Dermis microvascular lymphatic vessel endothelial cell (primary cell): ENCODE measurements at regions not wholly inside any gene's neighbourhood (a gene's known extent, or its start where the extent isn't known, plus 50 kb on each side); places are given as distances from the start of the nearest gene placed in this dataset.
"Not testable (repeated sequence)": the region's sequence is repeated elsewhere in the genome, so short reads cannot be mapped to it uniquely, and the experiment has no call there.

Experiments
- DNase-seq, 2 donors: peaks; one replicate each; pipeline versions ENCODE4 v3.0.0 to v3.0.0-alpha.2; 2010; ENCODE audit warnings: low read depth in 2 of 2

DNA sequence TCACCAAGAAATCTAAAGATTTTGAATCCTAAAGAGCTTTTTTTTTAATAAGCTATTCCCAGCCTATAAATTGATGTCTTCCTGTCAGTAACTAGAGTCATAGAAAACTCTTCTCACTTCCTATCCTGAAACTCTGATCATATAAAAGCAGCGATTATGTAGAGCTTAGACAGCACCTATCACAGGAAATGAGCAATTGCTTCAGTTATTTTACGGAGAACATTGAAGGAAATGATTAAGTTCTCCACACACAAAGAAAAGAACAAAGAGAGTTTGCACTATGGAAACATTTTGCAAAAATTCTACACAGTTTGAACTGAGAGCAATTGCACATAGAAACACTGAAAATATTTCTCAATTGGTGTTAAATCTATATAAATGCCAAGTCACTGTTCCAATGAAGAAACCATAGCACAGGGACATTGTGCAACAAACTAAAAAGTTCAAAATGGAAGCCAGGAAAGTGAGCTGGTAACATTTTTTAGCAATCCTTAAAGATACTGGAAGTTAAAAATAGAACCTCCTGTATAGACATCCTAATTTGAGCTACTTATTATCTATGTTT lies 291.5 kb upstream of the ARHGEF26 start:
- DNase-seq = peak; percentile 72 to 85

DNA sequence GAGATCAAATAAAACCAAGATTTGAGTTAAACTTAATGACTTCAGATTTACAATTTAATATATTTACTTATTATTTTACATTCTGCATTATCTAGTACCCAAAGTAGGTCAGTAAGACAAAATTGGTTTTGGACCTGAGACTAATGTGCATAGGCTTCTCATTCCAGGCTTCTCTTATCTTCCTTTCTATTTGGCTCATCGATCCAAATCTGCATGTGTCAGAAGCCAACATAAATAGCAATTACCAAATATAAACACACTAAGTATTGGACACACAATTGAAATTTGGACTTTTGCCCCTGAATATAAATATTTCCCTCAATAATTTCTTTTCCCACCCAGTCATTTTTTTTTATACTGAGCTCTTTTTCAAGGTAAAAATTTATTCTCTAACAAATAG lies 290.6 kb upstream of the ARHGEF26 start:
- DNase-seq = no peak

DNA sequence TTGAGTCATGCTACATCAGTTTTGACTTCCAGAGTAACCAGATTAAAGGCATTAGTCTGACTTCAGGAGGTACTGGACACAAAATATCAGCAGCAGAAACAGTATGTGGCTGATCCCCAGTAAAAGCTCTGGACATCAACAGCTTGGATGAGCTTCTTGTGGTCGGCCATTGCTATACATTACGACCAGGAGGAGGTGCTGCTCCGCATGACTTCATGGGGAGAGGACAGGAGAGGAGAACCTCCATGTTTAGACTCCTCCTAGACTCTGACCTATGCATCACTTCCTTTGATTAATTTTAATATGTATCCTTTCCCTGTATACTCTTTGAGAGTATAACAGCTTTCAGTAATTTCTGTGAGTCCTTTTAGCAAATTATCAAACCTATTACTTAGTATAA lies 285.6 kb upstream of the ARHGEF26 start:
- no peak for DNase-seq

DNA sequence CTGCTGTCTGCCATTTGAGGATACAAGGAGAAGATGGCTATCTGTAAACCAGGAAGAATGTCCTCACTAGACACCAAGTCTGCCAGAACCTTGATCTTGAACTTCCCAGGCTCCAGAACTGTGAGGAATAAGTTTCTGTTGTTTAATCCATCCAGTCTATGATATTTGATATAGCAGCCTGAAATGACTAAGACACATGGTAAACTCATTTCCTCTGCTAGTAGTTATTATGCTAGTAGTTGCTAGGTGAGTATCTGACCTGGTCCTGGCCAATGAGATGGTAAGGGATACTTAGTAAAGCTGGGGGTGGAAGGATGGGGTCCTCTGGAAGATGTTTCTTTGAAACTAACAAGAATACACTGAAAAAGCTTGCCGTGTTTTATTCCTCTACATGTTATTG lies 280.7 kb upstream of the ARHGEF26 start:
- DNase-seq = no peak

DNA sequence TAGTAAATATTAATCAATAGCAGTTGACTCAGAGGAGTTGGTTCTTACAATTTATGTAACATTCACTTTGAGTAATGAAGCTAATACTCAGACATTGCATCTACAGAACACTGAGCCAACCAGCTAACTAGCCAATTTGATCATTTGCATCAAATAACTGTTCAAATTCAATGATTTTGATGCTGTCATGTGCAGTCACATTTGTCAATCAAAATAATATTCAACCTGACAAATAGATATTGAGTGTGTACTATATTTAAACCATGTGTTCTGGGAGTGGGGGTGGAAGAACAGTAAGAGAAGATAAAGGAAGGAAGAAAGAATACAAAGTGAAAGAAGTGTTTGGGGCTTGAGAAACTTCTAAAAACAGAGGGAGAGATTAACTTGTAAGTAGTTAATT lies 277.2 kb upstream of the ARHGEF26 start:
- DNase-seq = no peak

DNA sequence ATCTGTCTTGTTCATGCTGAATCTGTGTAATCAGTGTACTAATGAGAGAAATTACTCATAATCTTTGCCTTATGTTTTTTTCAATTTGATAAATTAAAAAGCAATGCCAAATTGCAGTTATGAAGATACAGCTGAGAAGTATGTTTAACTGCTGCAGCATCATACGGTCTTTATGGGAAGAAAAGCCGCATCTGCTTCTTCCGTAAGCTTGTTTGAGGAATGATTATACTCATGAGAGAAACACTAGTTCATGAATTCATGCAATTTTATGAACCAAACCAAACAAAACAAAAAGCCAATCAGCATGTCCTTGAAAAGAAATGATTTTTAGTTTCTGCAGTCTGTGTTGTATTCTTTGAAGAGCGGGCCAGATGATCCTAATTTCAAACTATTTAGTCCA lies 275.9 kb upstream of the ARHGEF26 start:
- no peak for DNase-seq

DNA sequence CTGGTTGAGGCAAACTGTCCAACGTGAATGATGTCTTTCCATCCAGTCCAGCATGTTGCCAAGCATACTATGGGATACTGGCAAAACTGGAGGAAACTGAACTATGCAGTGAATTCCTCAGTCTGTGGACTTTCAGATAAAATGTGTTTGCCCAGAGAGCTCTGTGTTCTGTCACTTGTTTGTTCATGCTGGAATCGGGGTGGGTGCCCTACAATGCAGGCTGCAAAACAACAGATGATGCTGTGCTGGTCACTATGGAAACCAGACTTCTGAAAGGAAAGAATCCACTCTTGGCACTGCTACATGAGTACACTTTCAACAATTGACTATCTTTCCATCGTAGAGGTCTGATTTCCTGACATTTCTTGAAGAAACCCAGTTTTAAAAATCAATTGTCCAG lies 272.5 kb upstream of the ARHGEF26 start:
- no peak for DNase-seq

DNA sequence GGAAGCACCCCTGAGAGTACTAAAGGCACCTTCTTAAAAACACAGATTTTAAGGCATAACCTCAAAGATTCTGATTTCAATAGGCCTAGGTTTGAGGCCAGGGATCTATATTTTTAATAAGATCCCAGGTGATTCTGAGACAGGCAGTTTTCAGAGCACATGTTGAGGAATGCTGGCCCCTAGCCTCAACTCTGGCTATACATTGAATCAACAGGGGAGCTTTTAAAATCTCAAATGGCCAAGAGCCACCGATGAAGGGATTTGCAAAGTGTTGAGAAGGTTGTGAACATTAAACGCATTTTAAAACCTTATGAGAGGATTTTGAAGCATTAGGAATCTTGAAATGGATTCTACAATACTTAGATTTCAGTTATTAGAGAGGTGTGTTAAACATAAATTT lies 268.8 kb upstream of the ARHGEF26 start:
- no peak for DNase-seq

DNA sequence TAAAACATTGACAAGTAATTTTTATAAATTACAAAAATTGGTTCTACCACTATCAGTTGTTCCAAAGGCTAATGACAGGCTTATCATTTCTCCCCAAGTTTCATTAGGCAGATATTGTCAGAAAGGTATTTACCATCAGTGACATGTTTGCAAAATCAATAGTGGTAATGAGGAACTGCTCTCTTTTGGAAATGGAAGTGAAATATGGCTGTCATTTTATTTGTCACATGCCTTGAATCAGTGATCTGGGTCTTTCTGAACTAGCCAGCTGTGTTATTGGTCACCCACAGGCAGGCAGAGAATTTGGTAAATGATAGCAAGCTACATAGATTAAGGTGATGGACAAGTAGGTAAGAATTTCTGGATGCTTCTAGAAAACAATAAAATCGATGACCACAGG lies 268.0 kb upstream of the ARHGEF26 start:
- no peak for DNase-seq

DNA sequence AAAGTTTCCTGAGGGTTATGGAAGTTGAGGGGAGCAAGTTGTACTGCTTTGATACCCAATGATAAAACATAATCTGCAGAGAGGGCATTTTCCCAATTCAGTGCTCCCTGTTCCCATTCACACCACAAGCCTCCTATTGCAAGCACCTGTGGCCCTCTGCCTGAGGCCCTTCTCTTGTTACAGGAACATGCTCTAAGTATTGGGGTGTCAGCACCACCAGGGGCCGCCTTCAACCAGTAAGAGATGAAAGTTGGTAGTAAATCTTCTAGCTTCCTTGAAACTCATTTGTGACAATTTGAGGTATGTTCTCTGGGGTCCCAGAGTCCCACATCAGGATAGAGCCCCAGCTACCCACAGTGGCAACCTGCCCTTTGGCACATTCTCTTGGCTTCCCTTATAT lies 265.4 kb upstream of the ARHGEF26 start:
- no peak for DNase-seq

DNA sequence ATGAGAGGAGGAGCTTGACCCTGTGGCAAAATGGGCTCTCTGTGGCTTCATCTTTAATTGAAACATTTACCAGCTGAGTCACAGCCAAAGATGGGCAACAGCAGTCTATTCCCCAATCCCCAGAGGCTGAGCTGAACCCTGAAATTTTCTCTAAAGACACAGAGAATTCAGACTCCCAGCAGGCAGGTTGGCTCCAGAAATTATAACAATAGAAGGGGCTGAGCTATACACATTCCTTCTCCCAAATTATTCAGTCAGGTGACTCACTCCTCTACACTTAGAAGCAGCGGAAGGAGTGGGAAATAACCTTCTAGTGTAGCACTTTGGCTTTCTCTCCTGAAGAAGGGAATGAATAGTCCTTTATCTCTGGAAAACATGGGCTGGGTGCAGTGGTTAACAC lies 264.3 kb upstream of the ARHGEF26 start:
- no peak for DNase-seq

DNA sequence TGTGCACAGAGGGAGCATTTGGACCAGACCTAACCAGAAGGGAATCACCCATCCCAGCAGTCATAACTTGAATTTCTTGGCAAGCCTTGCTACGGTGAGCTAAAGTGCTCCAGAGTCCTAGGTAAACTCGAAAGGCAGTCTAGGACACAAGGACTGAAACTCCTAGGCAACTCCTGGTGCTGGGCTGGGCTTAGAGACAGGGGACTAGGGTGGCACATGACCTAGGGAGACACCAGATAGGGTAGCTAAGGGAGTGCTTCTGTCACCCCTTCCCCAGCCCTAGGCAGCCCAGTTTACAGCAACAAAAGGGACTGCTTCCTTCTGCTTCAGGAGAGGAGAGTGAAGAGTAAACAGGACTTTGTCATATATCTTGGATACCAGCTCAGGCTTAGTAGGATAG lies 256.4 kb upstream of the ARHGEF26 start:
- no peak for DNase-seq

DNA sequence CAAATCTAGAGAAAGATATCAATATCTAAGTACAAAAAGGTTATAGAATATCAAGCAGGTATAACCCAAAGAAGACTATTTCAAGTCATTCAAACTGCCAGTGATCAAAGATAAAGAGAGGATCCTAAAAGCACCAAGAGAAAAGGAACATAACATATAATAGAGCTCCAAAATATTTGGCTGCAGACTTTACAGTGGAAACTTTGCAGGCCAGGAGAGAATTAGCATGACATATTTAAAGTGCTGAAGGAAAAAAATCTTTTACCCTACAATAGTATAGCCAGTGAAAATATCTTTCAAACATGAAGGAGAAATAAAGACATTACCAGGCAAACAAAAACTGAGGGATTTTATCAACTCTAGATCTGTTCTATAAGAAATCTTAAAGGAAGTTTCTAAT lies 254.3 kb upstream of the ARHGEF26 start:
- DNase-seq = no peak

DNA sequence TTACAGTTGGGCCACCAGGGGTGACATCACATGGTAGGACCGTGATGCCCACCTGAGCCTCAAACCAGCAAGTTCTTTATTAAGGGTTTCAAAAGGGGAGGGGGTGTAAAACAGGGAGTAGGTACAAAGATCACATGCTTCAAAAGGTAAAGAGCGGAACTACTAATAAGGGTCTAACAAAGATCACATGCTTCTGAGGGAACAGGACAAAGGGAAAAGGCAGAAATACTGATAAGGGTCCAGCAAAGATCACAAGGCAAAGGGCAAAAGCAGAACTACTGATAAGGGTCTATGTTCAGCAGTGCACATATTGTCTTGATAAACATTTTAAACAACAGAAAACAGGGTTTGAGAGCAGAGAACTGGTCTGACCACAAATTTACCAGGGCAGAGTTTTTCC lies 246.8 kb upstream of the ARHGEF26 start:
- not testable (repeated sequence) for DNase-seq

DNA sequence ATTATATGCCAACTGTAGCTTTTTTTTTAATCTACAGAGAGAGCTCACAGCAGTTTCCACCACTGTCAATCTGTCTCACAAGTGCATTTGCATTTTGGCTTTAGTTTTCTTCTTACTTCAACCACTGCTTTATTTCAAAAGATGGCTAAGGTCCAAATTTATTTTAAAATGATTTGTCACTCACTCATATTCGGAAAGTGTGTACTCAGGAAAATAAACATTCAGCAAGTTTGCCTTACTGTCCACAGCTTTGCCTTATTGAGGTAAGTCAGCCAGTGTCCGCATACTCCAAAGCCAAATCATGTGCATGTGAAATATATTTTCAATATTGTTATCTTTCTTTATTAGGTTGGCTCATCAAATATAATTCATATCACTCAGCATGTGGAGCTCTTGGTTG lies 240.7 kb upstream of the ARHGEF26 start:
- DNase-seq = no peak

DNA sequence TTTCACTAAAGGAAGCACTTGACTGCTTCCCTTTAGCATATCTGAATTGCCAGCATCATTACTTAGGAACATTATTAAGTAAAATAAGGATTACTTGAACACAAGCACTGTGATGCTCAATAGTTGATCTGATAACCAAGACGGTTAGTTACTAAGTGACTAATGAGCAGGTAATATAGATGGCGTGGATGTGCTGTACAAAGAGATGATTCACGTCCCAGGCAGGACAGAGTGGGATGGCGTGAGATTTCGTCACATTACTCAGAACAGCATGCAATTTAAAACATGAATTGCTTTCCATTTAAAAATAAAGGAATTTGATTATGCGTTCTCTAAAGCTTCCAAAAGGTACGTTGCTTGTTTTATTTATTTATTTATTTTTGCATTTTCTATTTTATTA lies 240.0 kb upstream of the ARHGEF26 start:
- DNase-seq = no peak

DNA sequence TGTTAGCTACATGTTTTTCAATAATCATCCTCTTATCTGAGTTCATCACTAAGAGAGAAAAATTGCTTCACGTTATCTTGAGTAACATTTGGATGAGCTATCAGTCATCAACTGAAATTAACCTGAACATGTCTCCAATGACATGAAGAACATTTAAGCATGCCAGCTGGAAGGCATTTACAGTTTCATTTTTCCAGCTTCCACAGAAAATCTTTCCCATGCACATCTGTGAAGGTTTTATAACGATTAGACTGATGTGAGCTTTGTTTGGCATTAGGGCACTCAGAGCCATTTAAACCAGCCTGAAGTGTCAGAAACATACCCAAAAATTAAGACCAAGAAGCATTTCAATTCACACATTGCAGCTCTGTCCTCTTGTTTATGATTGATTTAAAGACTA lies 235.8 kb upstream of the ARHGEF26 start:
- no peak for DNase-seq

DNA sequence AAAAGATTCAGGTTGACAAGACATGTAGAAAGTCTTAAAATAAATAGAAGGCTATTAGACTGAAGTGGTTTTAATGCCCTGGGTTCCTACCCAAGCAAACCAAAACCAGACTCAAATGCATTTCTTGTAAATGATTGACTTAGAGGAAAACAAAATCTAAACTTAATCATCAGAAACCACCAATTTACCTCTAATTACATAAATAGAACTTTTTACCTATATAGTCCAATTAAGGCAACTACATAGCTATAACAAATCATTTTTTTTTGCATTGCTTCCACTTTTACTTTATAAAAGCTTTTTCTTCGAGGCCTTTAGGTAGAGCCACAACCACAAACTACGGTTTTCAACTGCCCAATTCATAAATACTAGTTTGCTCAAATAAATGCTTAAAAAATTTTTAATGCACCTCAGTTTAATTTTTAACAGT lies 231.3 kb upstream of the ARHGEF26 start:
- DNase-seq = no peak

DNA sequence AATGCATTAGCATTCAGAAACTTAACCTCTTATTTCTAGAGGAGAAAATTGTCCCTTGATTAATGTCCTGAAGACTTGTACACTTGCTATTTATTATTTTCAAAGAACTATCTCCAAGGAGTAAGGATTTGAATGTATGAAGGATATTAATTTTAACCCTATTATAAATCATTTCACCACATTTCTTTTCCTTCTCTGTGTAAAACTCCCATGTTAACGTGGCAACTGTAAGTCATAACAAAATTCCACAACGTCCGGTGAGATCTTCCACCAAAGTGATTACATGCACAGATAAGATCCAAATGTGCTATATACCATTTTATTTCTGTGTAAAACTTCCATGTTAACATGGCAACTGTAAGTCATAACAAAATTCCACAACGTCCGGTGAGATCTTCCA lies 229.1 kb upstream of the ARHGEF26 start:
- peak; percentile 3 to 52 for DNase-seq

DNA sequence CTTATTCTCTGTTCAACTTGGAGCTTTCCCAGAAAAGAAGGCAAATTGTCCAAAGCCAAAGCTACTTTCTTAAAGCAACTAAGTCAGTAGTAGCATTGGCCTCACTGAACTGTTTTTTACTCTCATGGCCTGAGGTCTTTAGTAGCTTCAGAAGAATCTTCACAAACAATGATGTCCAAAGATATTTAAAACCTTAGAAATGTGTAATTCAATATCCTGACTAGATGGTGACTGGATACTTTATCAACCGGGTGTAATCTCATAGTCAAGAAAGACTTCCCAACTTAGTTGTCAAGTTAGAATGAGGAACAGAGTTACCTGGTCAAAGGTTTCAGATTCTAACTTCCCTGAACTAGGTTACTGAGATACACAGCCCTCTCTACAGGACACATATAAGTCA lies 226.3 kb upstream of the ARHGEF26 start:
- DNase-seq = no peak

DNA sequence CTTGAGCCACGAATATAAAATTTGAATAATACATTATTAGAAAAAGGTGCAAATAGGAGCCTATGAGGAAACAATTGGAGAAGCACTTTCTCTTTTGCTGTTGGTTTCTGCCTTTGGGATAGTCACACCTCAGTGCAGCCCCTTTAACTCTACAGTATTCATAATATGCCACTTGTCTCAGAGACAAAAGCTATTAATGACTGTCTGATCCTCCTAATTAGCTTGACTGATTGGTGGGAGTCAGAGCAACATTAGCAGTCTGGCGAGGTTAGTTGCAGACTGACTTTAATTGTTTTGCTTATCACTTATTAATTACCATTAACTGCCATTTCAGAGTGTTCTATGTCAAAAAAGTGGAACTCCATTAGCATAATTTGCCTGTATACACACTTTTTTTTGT lies 225.0 kb upstream of the ARHGEF26 start:
- no peak for DNase-seq

DNA sequence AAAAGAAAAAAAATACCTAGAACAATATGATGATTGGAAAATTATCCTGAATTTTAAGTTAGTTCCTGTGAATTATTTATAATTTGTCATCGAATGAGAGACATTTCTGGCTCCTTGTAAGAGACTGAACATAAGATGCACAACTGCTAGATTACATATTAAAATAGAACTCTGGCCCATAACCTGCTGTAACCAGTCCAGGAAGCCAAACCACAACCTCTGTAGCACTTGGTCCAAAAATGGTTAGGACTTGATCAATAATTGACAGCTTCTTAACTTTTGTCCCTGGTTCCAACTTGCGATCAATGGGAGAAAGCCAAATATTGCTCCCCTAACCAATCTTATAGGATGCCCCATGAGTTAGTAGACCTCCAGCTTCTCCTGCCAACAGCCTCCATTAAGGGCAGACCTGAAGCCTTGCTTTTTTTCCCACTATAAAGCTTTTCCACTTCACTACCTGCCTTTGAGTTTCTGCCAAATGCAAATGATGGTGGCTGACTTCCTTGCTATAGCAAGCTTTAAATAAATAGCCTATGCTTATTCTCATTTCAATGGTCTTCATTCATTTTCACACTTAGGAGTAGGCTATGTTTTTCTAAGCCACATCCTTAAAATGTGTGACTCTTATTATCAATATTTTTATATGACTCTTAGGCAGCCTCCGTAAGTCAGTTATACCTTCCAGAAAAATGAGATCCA lies 224.0 kb upstream of the ARHGEF26 start:
- DNase-seq = no peak

DNA sequence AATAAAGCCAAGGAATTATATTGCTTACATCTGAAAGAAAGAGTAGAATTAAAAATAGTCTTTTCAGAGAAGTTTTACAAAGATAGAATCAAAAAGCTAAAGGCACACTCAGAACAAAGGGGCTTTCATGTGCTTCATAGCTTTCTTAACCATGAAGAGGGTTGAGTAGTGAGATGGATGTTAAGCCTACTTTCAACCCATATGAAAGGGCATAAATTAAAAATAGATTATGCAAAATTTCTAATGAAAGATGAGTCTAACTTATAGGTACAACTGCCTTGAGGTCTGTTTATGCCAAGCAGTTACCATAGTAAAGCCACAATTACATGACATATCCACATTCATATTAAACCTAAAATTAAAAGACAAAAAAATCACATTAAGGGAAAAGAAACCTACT lies 223.3 kb upstream of the ARHGEF26 start:
- DNase-seq = no peak

DNA sequence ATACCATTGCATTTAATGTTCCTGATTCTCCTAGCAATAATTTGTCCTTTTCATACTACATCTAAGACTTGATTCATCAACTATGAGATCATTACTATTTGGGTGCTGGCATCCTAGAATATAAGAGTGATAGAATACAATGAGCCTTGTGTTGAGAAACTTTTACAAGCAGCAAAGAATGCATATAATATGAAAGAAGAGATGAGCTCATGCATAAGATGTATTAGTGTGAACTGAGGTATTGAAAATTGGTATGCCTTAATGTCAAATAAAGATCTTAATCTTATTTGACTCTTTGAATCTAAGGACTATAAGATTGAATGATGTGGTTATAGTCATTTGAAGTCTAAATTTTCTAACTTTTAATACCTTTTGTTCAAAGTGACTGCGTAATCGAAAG lies 220.0 kb upstream of the ARHGEF26 start:
- DNase-seq = no peak
